ENCODE measurements at regions not wholly inside any gene's neighbourhood (a gene's known extent, or its start where the extent isn't known, plus 50 kb on each side); places are given as distances from the start of the nearest gene placed in this dataset.

- TF ChIP-seq MYC (IDR thresholded peaks at IDR 0.05; ENCODE audit: low read depth, low read length) (no peak), EZH2 (IDR thresholded peaks at IDR 0.05; ENCODE audit: borderline replicate concordance, low read depth, low read length, severe bottlenecking) (no peak), POLR2A (IDR thresholded peaks at IDR 0.05; ENCODE audit: low read depth, low read length) (no peak), FOS (IDR thresholded peaks at IDR 0.05; ENCODE audit: borderline replicate concordance, insufficient read depth, low read length) (no peak), MAX (IDR thresholded peaks at IDR 0.05; ENCODE audit: insufficient read depth, insufficient read length) (no peak), CTCF (IDR thresholded peaks at IDR 0.05; ENCODE audit: extremely low read depth in 1 of 2, insufficient read depth in 1 of 2, low read depth in 1 of 2, low read length in 2 of 2) (no peak), POLR2AphosphoS5 (IDR thresholded peaks at IDR 0.05; ENCODE audit: insufficient read depth, low read depth, low read length) (no peak), GATA2 (IDR thresholded peaks at IDR 0.05; ENCODE audit: insufficient read depth, insufficient read length, low read depth, low read length) (no peak)
These were observed 124.1 kb downstream of the ANKRD30BL start for GRCh38 chr2:132037527-132038178.
